ENCODE measurements at regions not wholly inside any gene's neighbourhood (a gene's known extent, or its start where the extent isn't known, plus 50 kb on each side); places are given as distances from the start of the nearest gene placed in this dataset.
"Not testable (repeated sequence)": the region's sequence is repeated elsewhere in the genome, so short reads cannot be mapped to it uniquely, and the experiment has no call there.

GRCh38 chr6:159414711-159415110 lies 245.5 kb downstream of the FNDC1 start:
- TF ChIP-seq CTCF (conservative IDR thresholded peaks at IDR 0.05; ENCODE audit: control insufficient read depth, insufficient read depth, low read depth, low read length) = no peak
- no peak for DNase-seq (ENCODE audit: low read depth)
- no peak overlapping the region for H3K4me3 ChIP-seq (ENCODE audit: control insufficient read depth, low read depth, low read length)

GRCh38 chr6:159407211-159407780 lies 238.1 kb downstream of the FNDC1 start:
- DNase-seq (ENCODE audit: low read depth); H3K4me3 ChIP-seq (ENCODE audit: control insufficient read depth, low read depth, low read length): not testable (repeated sequence)

- DNase-seq (ENCODE audit: low read depth) = peak; percentile 5
- TF ChIP-seq CTCF (conservative IDR thresholded peaks at IDR 0.05; ENCODE audit: control insufficient read depth, insufficient read depth, low read depth, low read length) = no peak
- no peak overlapping the region for H3K4me3 ChIP-seq (ENCODE audit: control insufficient read depth, low read depth, low read length)
Measured at GRCh38 chr6:159404296-159404695, 235.1 kb downstream of the FNDC1 start.

GRCh38 chr6:159400826-159401225 lies 231.6 kb downstream of the FNDC1 start:
- H3K4me3 ChIP-seq (ENCODE audit: control insufficient read depth, low read depth, low read length) = no peak overlapping the region
- no peak for DNase-seq (ENCODE audit: low read depth)
- no peak for TF ChIP-seq CTCF (conservative IDR thresholded peaks at IDR 0.05; ENCODE audit: control insufficient read depth, insufficient read depth, low read depth, low read length)

GRCh38 chr6:159399751-159400221 lies 230.6 kb downstream of the FNDC1 start:
- DNase-seq (ENCODE audit: low read depth) = no peak
- TF ChIP-seq CTCF (conservative IDR thresholded peaks at IDR 0.05; ENCODE audit: control insufficient read depth, insufficient read depth, low read depth, low read length) = no peak
- no peak overlapping the region for H3K4me3 ChIP-seq (ENCODE audit: control insufficient read depth, low read depth, low read length)

GRCh38 chr6:159398633-159399032 lies 229.4 kb downstream of the FNDC1 start:
- no peak overlapping the region for H3K4me3 ChIP-seq (ENCODE audit: control insufficient read depth, low read depth, low read length)
- TF ChIP-seq CTCF (conservative IDR thresholded peaks at IDR 0.05; ENCODE audit: control insufficient read depth, insufficient read depth, low read depth, low read length) = no peak
- DNase-seq (ENCODE audit: low read depth) = no peak

GRCh38 chr6:159397753-159398152 lies 228.6 kb downstream of the FNDC1 start:
- no peak for DNase-seq (ENCODE audit: low read depth)
- H3K4me3 ChIP-seq (ENCODE audit: control insufficient read depth, low read depth, low read length) = no peak overlapping the region
- no peak for TF ChIP-seq CTCF (conservative IDR thresholded peaks at IDR 0.05; ENCODE audit: control insufficient read depth, insufficient read depth, low read depth, low read length)

All from fibroblast of mammary gland (primary cell).